GM21360 (cell line): ENCODE measurements at regions not wholly inside any gene's neighbourhood (a gene's known extent, or its start where the extent isn't known, plus 50 kb on each side); places are given as distances from the start of the nearest gene placed in this dataset.
A peak's percentile ranks its signal among the peaks of the same experiment; 100 is the strongest.
"Not testable (repeated sequence)": the region's sequence is repeated elsewhere in the genome, so short reads cannot be mapped to it uniquely, and the experiment has no call there.

Experiments used
- ATAC-seq: cut with Tn5 transposase; IDR thresholded peaks from one replicate; pipeline ENCODE4 v1.9.1; 2021; ENCODE audit warnings: mild to moderate bottlenecking, moderate library complexity; ENCODE audit not compliant: unreplicated experiment

DNA sequence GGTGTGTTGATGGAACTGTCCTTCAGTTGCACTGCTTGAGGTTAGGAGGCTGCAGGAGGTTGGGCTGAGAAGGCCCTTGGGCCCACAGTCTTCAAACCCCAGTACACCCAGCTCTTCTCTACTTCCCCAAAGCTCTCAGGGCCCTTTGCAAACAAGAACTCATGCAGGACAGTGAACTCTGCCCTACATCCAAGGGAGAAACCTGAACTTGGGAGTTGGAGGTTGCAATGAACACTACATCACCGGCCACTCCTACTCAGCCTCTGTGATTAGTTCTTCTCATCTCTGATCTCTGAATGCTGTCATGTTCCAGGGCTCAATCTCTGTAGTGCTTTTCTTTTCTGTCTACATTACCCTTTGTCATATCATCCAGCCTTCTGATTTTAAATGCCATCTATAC lies 148.5 kb upstream of the PDE7B start:
- ATAC-seq, result no peak

DNA sequence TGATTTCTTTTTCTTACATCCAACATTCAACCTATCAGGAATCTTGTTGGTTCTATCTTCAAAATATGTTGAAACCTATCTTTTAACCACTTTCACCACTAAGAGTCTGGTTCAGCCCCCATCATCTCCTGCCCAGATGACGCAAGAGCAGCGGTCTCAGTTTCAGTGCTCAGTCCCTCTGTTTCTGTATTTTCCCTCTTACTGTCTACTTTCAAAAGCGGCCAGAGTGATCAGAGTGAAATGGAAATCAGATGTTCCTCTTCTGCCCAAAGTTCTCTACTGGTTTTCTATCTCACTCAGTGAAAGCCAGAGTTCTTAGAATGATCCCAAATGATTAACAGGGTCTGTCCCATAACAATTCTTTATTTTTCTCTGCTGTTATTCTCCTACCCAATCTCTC lies 147.9 kb upstream of the PDE7B start:
- ATAC-seq, result peak; percentile 91

- ATAC-seq, result no peak
These were observed 144.1 kb upstream of the PDE7B start for GRCh38 chr6:135707426-135707825.

GRCh38 chr6:135710042-135710441 lies 141.5 kb upstream of the PDE7B start:
- no peak for ATAC-seq

- no peak for ATAC-seq
These were observed 129.3 kb upstream of the PDE7B start for GRCh38 chr6:135722190-135722589.

DNA sequence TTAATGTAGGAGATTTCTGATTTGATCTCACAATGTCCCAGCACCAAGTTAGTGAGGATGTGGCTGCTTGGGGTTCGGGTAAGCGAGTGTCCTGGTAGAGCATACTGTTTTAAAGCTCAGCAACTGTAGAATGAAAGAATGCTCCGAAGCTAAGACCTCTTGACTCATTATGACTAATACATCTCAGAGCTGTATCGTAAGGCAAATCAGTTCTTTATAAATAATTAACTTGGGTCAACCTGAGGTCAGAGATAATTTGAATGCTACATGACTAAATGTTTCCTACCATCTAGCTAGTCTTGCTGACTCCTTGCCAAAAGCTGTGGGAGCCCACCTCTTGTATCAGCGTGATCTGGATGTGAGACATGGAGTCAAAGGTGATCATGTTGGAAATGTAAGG lies 128.8 kb upstream of the PDE7B start:
- ATAC-seq, result no peak

GRCh38 chr6:135728589-135728988 lies 122.9 kb upstream of the PDE7B start:
- no peak for ATAC-seq

DNA sequence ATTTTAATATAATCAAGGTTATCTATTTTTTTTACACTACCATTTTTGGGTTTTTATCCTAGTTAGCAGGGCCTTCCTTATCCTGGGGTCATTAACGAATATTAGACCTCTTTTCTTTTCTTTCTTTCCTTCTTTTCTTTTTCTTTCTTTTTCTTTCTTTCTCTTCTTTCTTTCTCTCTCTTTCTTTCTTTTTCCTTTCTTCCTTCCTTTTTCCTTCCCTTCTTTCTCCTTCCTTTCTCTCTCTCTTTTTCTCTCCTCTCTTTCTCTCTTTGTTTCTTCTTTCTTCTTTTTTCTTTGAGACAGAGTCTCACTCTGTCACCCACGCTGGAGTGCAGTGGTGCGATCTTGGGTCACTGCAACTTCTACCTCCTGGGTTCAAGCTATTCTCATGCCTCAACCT lies 120.4 kb upstream of the PDE7B start:
- ATAC-seq, result no peak

GRCh38 chr6:135736351-135736750 lies 115.2 kb upstream of the PDE7B start:
- ATAC-seq, result not testable (repeated sequence)

DNA sequence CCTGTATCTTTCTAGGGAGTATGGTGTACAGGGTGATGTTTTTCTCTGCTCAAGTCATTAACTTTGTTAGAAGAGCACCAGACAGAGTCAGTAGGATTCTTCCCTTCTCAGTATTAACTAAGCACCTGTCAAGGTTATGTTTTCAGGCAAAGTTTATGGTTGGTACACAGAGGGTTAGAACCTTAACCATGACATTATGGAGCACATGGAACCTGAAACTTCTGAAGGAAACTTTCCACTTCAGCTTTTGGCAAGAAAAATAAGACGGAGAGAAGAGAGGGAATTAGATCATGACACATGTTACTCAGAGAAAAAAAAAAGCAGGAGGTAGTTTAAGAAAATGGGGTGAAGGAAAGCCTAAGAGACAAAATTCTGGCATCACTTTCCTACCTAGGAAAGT lies 112.9 kb upstream of the PDE7B start:
- ATAC-seq, result no peak

GRCh38 chr6:135739288-135739687 lies 112.2 kb upstream of the PDE7B start:
- no peak for ATAC-seq

- ATAC-seq, result no peak
These were observed 110.9 kb upstream of the PDE7B start for GRCh38 chr6:135740580-135740979.

DNA sequence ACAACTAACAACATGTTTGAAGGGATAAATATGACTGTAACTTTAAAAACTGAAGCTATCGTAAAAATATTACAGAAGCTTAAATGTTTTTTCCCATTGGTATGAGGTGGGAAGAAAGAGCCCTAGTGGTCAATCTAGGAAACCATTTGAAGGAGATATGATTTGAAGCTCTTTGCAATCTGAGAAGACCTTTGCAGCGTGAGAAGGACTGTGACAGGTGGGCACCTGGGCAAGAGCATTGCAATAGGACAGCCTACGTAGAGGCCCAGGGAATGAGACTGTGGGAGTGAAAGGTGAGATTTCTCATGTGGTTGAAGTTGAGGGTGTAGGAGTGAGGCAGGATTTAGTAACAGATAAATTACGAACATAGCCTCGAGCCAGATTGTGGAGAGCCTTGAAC lies 108.0 kb upstream of the PDE7B start:
- no peak for ATAC-seq

DNA sequence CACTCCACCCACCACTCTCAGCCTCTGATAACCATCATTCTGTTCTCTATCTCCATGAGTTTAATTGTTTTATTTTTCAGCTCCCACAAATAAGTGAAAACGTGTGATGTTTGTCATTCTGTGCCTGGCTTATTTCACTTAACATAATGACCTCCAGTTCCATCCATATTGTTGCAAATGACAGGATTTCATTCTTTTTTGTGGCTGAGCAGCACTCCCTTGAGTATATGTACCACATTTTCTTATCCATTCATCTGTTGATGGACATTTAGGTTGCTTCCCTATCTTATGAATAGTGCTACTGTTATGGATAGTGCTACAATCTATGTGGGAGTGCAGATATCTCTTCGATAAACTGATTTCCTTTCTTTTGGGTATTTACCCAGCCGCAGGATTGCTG lies 103.3 kb upstream of the PDE7B start:
- no peak for ATAC-seq

GRCh38 chr6:135750081-135750480 lies 101.4 kb upstream of the PDE7B start:
- no peak for ATAC-seq

DNA sequence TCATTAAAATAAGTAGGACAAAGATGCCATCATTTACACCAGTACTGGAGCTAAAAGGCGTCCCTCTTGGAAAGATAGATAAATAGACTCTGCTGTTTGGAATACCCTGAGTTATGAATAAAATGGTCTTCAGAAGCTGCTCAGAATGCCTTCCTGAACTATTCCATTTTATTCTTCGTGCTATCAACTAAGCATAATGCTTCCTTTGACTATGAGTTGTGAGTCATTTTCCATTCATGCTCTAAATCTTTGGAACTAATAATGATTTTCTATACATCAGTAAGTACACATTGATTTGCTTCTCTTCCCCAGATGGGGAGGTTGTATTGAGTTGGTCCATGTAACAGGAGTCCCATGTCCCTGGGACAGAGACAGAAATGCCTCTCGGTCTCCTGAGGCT lies 98.3 kb upstream of the PDE7B start:
- ATAC-seq, result no peak

DNA sequence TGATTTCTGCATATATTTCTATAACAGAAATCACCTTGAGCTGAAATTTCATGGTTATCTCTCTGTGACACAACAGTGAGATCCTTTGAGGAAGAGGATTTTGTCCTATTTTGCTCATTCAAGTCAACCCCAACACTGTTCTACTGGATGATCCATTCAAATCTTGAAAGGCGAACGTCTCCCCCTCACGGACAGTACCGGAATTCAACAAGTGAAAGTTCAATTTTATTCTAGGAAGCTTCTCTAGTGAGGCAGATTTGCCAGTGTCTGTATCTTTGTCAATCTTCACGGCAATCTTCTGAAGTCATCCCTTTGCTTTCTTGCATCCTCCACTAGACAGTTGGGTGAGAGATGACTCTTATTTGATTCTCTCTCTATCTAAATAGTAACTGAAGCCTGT lies 91.7 kb upstream of the PDE7B start:
- no peak for ATAC-seq

GRCh38 chr6:135774006-135774405 lies 77.5 kb upstream of the PDE7B start:
- ATAC-seq, result no peak

DNA sequence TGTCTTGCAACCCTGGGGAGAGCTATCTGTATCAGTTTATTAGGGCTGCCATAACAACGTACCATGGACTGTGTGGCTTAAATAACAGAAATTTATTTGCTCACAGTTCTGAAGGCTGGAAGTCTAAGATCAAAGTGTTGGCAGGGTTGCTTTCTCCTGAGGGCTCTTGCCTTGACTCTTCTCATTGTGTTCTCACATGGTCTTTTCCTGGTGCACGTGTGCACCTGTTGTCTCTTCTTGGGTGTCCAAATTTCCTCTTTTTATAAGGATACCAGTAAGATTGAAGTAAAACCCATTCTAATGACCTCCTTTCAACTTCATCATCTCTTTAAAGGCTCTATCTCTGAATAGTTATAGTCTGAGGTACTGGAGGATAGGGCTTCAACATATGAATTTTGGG lies 72.3 kb upstream of the PDE7B start:
- no peak for ATAC-seq

DNA sequence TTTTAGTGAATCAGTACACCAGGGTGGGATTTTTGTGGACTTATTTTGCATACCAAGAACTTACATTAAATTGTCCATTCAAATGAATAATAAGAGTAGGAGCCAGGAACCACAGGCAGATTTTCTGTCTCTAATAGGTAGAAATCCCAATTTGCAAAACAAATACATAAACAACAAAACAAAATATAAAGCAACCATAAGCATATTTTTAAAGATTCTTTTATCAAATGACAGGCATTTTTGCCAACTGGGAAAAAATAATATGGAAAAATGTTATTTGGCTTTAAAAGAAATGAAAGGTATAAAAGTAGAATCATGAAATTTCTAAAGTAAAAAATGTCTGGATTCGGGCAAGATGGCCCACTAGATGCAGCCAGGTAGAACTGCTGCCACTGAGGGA lies 71.2 kb upstream of the PDE7B start:
- ATAC-seq, result no peak

- ATAC-seq, result no peak
These were observed 69.0 kb upstream of the PDE7B start for GRCh38 chr6:135782546-135782945.

DNA sequence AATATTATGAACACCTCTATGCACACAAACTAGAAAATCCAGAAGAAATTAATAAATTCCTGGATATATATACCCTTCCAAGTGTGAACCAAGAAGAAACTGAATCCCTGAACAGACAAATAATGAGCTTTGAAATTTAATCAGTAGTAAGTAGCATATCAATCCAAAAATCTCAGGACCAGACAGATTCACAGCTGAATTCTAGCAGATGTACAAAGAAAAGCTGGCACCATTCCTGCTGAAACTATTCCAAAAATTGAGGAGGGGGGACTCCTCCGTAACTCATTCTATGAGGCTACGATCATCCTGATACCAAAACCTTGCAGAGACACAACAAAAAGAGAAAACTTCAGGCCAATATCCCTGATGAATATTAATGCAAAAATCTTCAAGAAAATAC lies 67.0 kb upstream of the PDE7B start:
- no peak for ATAC-seq

GRCh38 chr6:135789375-135790050 lies 62.0 kb upstream of the PDE7B start:
- ATAC-seq, result no peak
